GM23338 (cell line): ENCODE measurements at regions not wholly inside any gene's neighbourhood (a gene's known extent, or its start where the extent isn't known, plus 50 kb on each side); places are given as distances from the start of the nearest gene placed in this dataset.

Source experiments
- ATAC-seq: fragments of 200-7000 bp; cut with Tn5 transposase; 3 replicates; pipeline ENCODE4 v1.9.1; 2020
- DNase-seq: peaks from one replicate; pipeline ENCODE4 v3.0.0-alpha.2; 2015; ENCODE audit warnings: low spot score
- H2AFZ ChIP-seq: fragments of 200-600 bp; sonication (generic); 2 replicates; pipeline ENCODE4 v1.8.0; 2016; ENCODE audit warnings: antibody characterized with exemption, mild to moderate bottlenecking, moderate library complexity
- H3F3A ChIP-seq: fragments of 200-600 bp; sonication (generic); replicated peaks from 2 replicates; pipeline ENCODE4 v1.8.0; 2017; ENCODE audit warnings: antibody characterized with exemption, mixed run types, low read depth
- H3K27ac ChIP-seq: fragments of 200-600 bp; sonication (generic); 2 replicates; pipeline ENCODE4 v1.6.1; 2016; ENCODE audit warnings: low read depth
- H3K27me3 ChIP-seq: fragments of 200-600 bp; sonication (generic); 2 replicates; pipeline ENCODE4 v1.8.0; 2016; ENCODE audit warnings: mild to moderate bottlenecking, mixed run types, moderate library complexity; ENCODE audit not compliant: insufficient read depth
- H3K36me3 ChIP-seq: fragments of 200-600 bp; sonication (generic); 2 replicates; pipeline ENCODE4 v1.8.0; 2016; ENCODE audit warnings: mild to moderate bottlenecking; ENCODE audit not compliant: insufficient read depth
- H3K4me1 ChIP-seq: fragments of 200-600 bp; sonication (generic); 2 replicates; pipeline ENCODE4 v1.8.0; 2016; ENCODE audit warnings: mild to moderate bottlenecking, moderate library complexity; ENCODE audit not compliant: insufficient read depth
- H3K4me2 ChIP-seq: fragments of 200-600 bp; sonication (generic); 2 replicates; pipeline ENCODE4 v1.7.1; 2017; ENCODE audit warnings: mixed run types
- H3K4me3 ChIP-seq: fragments of 200-600 bp; sonication (generic); 2 replicates; pipeline ENCODE4 v1.6.1; 2016; ENCODE audit warnings: mixed run types
- H3K79me2 ChIP-seq: fragments of 200-600 bp; sonication (generic); replicated peaks from 2 replicates; pipeline ENCODE4 v1.8.0; 2017; ENCODE audit warnings: mild to moderate bottlenecking; ENCODE audit not compliant: insufficient read depth
- H3K9me2 ChIP-seq: fragments of 200-600 bp; sonication (generic); 2 replicates; pipeline ENCODE4 v1.8.0; 2017; ENCODE audit not compliant: insufficient read depth
- H4K20me1 ChIP-seq: fragments of 200-600 bp; sonication (generic); replicated peaks from 2 replicates; pipeline ENCODE4 v1.8.0; 2017; ENCODE audit warnings: mild to moderate bottlenecking; ENCODE audit not compliant: insufficient read depth
- H3K27ac Mint-ChIP-seq: 2 replicates; pipeline ENCODE4 v1.8.0; 2020; ENCODE audit warnings: inconsistent platforms, mild to moderate bottlenecking, moderate library complexity, mixed read lengths
- H3K27me3 Mint-ChIP-seq: 3 replicates; pipeline ENCODE4 v1.8.0; 2022; ENCODE audit warnings: low read depth, mild to moderate bottlenecking, moderate library complexity, mixed read lengths, inconsistent platforms; ENCODE audit not compliant: insufficient read depth, poor library complexity
- H3K36me3 Mint-ChIP-seq: 3 replicates; pipeline ENCODE4 v1.8.0; 2021; ENCODE audit warnings: low read depth, mild to moderate bottlenecking, inconsistent platforms, moderate library complexity, mixed read lengths
- H3K4me1 Mint-ChIP-seq: 3 replicates; pipeline ENCODE4 v1.8.0; 2020; ENCODE audit warnings: mild to moderate bottlenecking, inconsistent platforms, mixed read lengths
- H3K4me3 Mint-ChIP-seq: 3 replicates; pipeline ENCODE4 v1.8.0; 2021; ENCODE audit warnings: moderate library complexity, mild to moderate bottlenecking, inconsistent platforms, mixed read lengths
- H3K9me3 Mint-ChIP-seq: 3 replicates; pipeline ENCODE4 v1.8.0; 2020; ENCODE audit warnings: moderate library complexity, mild to moderate bottlenecking, inconsistent platforms, mixed read lengths
- CREB1 ChIP-seq: fragments of 250-450 bp; sonication (Bioruptor Pico); IDR thresholded peaks from 2 replicates; pipeline ENCODE4 v1.5.0; 2020; ENCODE audit warnings: low read depth, mild to moderate bottlenecking, moderate library complexity
- EZH2 ChIP-seq: fragments of 200-600 bp; sonication (generic); IDR thresholded peaks from one replicate; pipeline ENCODE4 v1.8.0; 2017; ENCODE audit warnings: antibody characterized with exemption, mild to moderate bottlenecking, low read depth; ENCODE audit not compliant: unreplicated experiment
- EZH2phosphoT487 ChIP-seq: fragments of 200-600 bp; sonication (generic); IDR thresholded peaks from one replicate; pipeline ENCODE4 v1.8.1; 2018; ENCODE audit warnings: antibody characterized with exemption; ENCODE audit not compliant: unreplicated experiment
- JUNB ChIP-seq: IDR thresholded peaks from one replicate; pipeline ENCODE4 v1.6.1; 2016; ENCODE audit warnings: antibody characterized with exemption; ENCODE audit not compliant: unreplicated experiment
- POLR2AphosphoS5 ChIP-seq: IDR thresholded peaks from 2 replicates; pipeline ENCODE4 v1.6.1; 2016; ENCODE audit warnings: antibody characterized with exemption, low read depth
- STAT1 ChIP-seq: IDR thresholded peaks from one replicate; pipeline ENCODE4 v1.6.1; 2016; ENCODE audit warnings: antibody characterized with exemption; ENCODE audit not compliant: unreplicated experiment
- ZNF331 ChIP-seq: fragments of 250-450 bp; sonication (Bioruptor Pico); IDR thresholded peaks from 2 replicates; pipeline ENCODE4 v1.5.0; 2020; ENCODE audit warnings: low read depth, mild to moderate bottlenecking, moderate library complexity
- TF ChIP-seq, protein P1 (sequence below): IDR thresholded peaks from 2 replicates; pipeline ENCODE4 v1.6.1; 2016; ENCODE audit warnings: antibody characterized with exemption
- TF ChIP-seq, protein P2 (sequence below): fragments of 250-450 bp; sonication (Bioruptor Pico); IDR thresholded peaks from 2 replicates; pipeline ENCODE4 v1.5.0; 2020; ENCODE audit warnings: mild to moderate bottlenecking, moderate library complexity

DNA sequence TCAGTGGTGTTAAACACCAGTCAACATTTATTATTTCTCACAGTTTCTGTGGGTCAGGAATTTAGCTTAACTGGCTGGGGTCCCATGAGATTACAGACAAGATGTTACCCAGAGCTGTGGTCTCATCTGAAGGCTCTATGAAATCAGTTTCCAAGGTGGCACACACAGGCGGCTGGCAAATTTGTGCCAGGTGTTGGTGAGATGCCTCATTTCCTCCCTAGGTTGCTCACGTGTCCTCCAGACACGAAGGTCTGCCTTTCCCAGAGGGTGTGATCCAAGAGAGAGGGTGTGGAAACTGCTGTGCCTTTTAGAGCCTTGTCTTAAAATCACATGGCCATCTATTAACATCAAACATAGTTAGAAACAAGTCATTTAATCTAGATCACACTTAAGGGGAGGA lies 209.0 kb downstream of the JCAD start:
- H3K4me3 ChIP-seq: no peak overlapping the region
- H3K36me3 Mint-ChIP-seq: no peaks in the 10 kb centered on the region
- no peaks in the 10 kb centered on the region for H3K4me1 Mint-ChIP-seq
- no peaks in the 10 kb centered on the region for H3K36me3 ChIP-seq
- H3K27me3 ChIP-seq: no peaks in the 10 kb centered on the region
- no peaks in the 10 kb centered on the region for H3F3A ChIP-seq
- no peak for ATAC-seq
- H3K27ac Mint-ChIP-seq: no peak overlapping the region
- H3K4me1 ChIP-seq: no peaks in the 10 kb centered on the region
- H3K9me3 Mint-ChIP-seq: 0 out of 3 replicates have a peak, but pooled peaks cover 1% of the 10 kb centered on the region
- no peaks in the 10 kb centered on the region for H4K20me1 ChIP-seq
- no peak overlapping the region for H3K27ac ChIP-seq
- H3K9me2 ChIP-seq: peaks cover 9% of the 10 kb centered on the region; the same call in 1 of the 2 replicates
- H3K79me2 ChIP-seq: no peaks in the 10 kb centered on the region
- H3K4me3 Mint-ChIP-seq: no peak overlapping the region
- H3K4me2 ChIP-seq: no peak overlapping the region
- peaks cover 2% of the 10 kb centered on the region for H3K27me3 Mint-ChIP-seq
- no peak for DNase-seq
- no peak for TF ChIP-seq CREB1 (CRISPR knock-in tag)
- no peak for TF ChIP-seq STAT1
- TF ChIP-seq EZH2: no peak
- TF ChIP-seq, protein P1, sequence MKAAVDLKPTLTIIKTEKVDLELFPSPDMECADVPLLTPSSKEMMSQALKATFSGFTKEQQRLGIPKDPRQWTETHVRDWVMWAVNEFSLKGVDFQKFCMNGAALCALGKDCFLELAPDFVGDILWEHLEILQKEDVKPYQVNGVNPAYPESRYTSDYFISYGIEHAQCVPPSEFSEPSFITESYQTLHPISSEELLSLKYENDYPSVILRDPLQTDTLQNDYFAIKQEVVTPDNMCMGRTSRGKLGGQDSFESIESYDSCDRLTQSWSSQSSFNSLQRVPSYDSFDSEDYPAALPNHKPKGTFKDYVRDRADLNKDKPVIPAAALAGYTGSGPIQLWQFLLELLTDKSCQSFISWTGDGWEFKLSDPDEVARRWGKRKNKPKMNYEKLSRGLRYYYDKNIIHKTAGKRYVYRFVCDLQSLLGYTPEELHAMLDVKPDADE: no peak
- no peak for TF ChIP-seq EZH2phosphoT487
- no peak for TF ChIP-seq JUNB
- TF ChIP-seq ZNF331: no peak
- H2AFZ ChIP-seq: no peak overlapping the region

DNA sequence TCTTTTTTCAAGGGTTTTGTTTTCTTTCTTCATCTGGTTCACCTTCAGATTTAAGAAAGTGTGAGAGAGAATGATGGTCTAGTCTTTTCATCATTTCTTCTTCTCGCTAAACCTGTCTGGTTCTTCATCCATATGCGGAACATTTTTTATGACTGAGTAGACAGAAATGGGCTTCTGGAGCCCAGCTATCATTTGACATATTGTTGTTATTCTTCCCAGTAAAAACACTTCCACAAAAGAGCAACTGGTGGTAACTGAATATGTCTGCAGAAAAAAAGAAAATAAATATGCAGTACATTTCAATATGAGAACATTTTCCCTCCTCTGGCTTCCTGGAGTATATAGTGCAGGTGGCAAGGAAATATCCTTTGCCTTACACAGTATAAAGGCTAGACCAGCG lies 209.5 kb downstream of the JCAD start:
- Histone ChIP-seq H3K27ac (no peak overlapping the region), H2AFZ (no peak overlapping the region), H3K4me3 (no peak overlapping the region), H3K9me2 (peaks cover 9% of the 10 kb centered on the region; the same call in 1 of the 2 replicates), H3K4me1 (no peaks in the 10 kb centered on the region), H3K36me3 (no peaks in the 10 kb centered on the region), H3K4me2 (no peak overlapping the region), H3F3A (no peaks in the 10 kb centered on the region), H4K20me1 (no peaks in the 10 kb centered on the region), H3K79me2 (no peaks in the 10 kb centered on the region), H3K27me3 (no peaks in the 10 kb centered on the region)
- no peaks in the 10 kb centered on the region for H3K36me3 Mint-ChIP-seq
- no peak for ATAC-seq
- no peaks in the 10 kb centered on the region for H3K4me1 Mint-ChIP-seq
- TF ChIP-seq POLR2AphosphoS5 (no peak), JUNB (no peak)
- TF ChIP-seq, protein P2, sequence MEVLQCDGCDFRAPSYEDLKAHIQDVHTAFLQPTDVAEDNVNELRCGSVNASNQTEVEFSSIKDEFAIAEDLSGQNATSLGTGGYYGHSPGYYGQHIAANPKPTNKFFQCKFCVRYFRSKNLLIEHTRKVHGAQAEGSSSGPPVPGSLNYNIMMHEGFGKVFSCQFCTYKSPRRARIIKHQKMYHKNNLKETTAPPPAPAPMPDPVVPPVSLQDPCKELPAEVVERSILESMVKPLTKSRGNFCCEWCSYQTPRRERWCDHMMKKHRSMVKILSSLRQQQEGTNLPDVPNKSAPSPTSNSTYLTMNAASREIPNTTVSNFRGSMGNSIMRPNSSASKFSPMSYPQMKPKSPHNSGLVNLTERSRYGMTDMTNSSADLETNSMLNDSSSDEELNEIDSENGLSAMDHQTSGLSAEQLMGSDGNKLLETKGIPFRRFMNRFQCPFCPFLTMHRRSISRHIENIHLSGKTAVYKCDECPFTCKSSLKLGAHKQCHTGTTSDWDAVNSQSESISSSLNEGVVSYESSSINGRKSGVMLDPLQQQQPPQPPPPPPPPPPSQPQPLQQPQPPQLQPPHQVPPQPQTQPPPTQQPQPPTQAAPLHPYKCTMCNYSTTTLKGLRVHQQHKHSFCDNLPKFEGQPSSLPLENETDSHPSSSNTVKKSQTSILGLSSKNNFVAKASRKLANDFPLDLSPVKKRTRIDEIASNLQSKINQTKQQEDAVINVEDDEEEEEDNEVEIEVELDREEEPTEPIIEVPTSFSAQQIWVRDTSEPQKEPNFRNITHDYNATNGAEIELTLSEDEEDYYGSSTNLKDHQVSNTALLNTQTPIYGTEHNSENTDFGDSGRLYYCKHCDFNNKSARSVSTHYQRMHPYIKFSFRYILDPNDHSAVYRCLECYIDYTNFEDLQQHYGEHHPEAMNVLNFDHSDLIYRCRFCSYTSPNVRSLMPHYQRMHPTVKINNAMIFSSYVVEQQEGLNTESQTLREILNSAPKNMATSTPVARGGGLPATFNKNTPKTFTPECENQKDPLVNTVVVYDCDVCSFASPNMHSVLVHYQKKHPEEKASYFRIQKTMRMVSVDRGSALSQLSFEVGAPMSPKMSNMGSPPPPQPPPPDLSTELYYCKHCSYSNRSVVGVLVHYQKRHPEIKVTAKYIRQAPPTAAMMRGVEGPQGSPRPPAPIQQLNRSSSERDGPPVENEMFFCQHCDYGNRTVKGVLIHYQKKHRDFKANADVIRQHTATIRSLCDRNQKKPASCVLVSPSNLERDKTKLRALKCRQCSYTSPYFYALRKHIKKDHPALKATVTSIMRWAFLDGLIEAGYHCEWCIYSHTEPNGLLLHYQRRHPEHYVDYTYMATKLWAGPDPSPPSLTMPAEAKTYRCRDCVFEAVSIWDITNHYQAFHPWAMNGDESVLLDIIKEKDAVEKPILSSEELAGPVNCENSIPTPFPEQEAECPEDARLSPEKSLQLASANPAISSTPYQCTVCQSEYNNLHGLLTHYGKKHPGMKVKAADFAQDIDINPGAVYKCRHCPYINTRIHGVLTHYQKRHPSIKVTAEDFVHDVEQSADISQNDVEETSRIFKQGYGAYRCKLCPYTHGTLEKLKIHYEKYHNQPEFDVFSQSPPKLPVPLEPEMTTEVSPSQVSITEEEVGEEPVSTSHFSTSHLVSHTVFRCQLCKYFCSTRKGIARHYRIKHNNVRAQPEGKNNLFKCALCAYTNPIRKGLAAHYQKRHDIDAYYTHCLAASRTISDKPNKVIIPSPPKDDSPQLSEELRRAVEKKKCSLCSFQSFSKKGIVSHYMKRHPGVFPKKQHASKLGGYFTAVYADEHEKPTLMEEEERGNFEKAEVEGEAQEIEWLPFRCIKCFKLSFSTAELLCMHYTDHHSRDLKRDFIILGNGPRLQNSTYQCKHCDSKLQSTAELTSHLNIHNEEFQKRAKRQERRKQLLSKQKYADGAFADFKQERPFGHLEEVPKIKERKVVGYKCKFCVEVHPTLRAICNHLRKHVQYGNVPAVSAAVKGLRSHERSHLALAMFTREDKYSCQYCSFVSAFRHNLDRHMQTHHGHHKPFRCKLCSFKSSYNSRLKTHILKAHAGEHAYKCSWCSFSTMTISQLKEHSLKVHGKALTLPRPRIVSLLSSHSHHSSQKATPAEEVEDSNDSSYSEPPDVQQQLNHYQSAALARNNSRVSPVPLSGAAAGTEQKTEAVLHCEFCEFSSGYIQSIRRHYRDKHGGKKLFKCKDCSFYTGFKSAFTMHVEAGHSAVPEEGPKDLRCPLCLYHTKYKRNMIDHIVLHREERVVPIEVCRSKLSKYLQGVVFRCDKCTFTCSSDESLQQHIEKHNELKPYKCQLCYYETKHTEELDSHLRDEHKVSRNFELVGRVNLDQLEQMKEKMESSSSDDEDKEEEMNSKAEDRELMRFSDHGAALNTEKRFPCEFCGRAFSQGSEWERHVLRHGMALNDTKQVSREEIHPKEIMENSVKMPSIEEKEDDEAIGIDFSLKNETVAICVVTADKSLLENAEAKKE: no peak
- no peak for DNase-seq
- H3K9me3 Mint-ChIP-seq: peaks cover 5% of the 10 kb centered on the region; the same call in 1 of the 3 replicates
- H3K4me3 Mint-ChIP-seq: no peak overlapping the region
- peaks cover 2% of the 10 kb centered on the region for H3K27me3 Mint-ChIP-seq
- no peak overlapping the region for H3K27ac Mint-ChIP-seq
